ENCODE measurements at regions not wholly inside any gene's neighbourhood (a gene's known extent, or its start where the extent isn't known, plus 50 kb on each side); places are given as distances from the start of the nearest gene placed in this dataset.
"Not testable (repeated sequence)": the region's sequence is repeated elsewhere in the genome, so short reads cannot be mapped to it uniquely, and the experiment has no call there.

DNA sequence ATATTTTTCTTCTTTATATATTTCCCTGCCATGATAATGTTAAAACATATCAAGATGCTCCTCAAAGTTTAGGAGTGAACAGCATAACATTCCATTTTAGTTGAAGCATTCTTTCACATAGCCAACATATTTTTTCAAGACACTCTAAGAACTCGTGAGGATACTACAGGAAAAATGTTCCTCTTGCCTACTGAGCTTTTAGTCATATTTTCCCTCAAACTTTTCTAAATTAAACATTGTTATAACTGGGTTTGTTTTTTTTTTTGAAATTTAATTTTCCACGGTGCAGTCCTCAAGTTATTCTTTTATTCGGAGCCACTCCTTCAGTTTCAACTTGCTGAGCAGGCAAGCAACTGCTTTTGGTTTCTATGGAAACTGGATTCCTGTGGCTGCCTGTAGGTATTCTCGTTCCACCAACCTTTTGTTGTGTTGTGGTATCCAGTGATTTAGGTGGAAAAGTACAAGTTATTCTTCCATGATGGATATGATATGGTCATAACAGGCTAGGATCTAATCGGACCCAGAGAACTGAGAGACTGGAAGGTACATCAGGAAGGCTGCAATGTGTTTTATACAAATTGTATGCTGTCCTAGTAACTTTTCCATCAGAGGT lies 248.0 kb downstream of the TRIML1 start:
- no peaks in the 10 kb centered on the region for H3K4me1 ChIP-seq
- TF ChIP-seq, protein P1, sequence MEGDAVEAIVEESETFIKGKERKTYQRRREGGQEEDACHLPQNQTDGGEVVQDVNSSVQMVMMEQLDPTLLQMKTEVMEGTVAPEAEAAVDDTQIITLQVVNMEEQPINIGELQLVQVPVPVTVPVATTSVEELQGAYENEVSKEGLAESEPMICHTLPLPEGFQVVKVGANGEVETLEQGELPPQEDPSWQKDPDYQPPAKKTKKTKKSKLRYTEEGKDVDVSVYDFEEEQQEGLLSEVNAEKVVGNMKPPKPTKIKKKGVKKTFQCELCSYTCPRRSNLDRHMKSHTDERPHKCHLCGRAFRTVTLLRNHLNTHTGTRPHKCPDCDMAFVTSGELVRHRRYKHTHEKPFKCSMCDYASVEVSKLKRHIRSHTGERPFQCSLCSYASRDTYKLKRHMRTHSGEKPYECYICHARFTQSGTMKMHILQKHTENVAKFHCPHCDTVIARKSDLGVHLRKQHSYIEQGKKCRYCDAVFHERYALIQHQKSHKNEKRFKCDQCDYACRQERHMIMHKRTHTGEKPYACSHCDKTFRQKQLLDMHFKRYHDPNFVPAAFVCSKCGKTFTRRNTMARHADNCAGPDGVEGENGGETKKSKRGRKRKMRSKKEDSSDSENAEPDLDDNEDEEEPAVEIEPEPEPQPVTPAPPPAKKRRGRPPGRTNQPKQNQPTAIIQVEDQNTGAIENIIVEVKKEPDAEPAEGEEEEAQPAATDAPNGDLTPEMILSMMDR (IDR thresholded peaks at IDR 0.05), result no peak
- TF ChIP-seq EP300 (IDR thresholded peaks at IDR 0.05) (no peak), POLR2AphosphoS5 (IDR thresholded peaks at IDR 0.05) (no peak), POLR2A (IDR thresholded peaks at IDR 0.05) (no peak)
- 27% methylated on average over 5 of the region's 5 CpGs for WGBS
- DNase-seq (ENCODE audit: low spot score in 2 of 2), result no peak
- H3K4me3 ChIP-seq, result no peak overlapping the region
- H3K27me3 ChIP-seq, result no peaks in the 10 kb centered on the region
- H3K27ac ChIP-seq, result no peak overlapping the region
- no peaks in the 10 kb centered on the region for H3K9me3 ChIP-seq
- H3K36me3 ChIP-seq, result no peaks in the 10 kb centered on the region

DNA sequence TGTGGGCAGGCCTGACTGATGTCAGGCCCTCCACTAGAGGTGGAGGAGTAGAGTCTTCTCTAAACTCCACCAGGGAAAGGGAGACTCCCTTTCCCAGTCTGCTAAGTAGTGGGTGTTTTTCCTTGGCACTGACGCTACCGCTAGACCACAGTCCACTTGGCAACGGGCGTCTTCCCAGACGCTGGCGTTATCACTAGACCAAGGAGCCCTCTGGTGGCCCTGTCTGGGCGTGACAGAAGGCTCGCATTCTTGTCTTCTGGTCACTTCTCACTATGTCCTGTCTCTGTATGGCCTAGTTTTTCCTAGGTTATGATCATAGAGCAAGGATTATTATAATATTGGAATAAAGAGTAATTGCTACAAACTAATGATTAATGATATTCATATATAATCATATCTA lies 252.1 kb downstream of the TRIML1 start:
- DNase-seq (ENCODE audit: low spot score in 2 of 2); H3K4me3 ChIP-seq; H3K27me3 ChIP-seq; H3K27ac ChIP-seq; H3K9me3 ChIP-seq; H3K4me1 ChIP-seq; H3K36me3 ChIP-seq: not testable (repeated sequence)
- 92% methylated on average over 8 of the region's 8 CpGs for WGBS

DNA sequence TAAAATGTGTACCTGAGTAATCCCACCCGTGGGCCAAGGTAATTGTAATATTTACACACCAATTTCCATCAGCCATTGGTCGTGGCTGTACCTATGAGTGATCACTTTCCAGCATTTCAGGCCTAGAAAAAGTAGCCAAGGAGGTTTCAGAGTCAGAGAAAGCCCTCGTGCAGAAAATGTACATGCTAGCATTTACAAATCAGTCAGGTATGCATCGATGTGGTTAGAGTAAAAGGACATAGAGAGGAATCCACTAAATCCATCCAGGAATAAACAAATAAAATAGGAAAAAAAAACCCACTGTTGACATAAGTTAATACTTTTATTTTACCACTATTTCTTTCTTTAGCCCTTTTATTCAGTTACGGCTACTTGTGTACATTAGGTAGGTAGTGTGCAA lies 256.8 kb downstream of the TRIML1 start:
- Histone ChIP-seq H3K9me3 (no peaks in the 10 kb centered on the region), H3K4me3 (no peak overlapping the region), H3K27ac (no peak overlapping the region), H3K27me3 (no peaks in the 10 kb centered on the region), H3K36me3 (no peaks in the 10 kb centered on the region), H3K4me1 (no peaks in the 10 kb centered on the region)
- WGBS, result 77% methylated on average over 5 of the region's 5 CpGs
- TF ChIP-seq, protein P1 (IDR thresholded peaks at IDR 0.05), result no peak
- TF ChIP-seq EP300 (IDR thresholded peaks at IDR 0.05) (no peak), POLR2AphosphoS5 (IDR thresholded peaks at IDR 0.05) (no peak), POLR2A (IDR thresholded peaks at IDR 0.05) (no peak)
- DNase-seq (ENCODE audit: low spot score in 2 of 2), result no peak

GRCh38 chr4:188399834-188400233 lies 260.6 kb downstream of the TRIML1 start:
- 39% methylated on average over 6 of the region's 6 CpGs for WGBS
- Histone ChIP-seq H3K27me3 (no peaks in the 10 kb centered on the region), H3K27ac (no peak overlapping the region), H3K36me3 (no peaks in the 10 kb centered on the region), H3K4me3 (no peak overlapping the region), H3K4me1 (no peaks in the 10 kb centered on the region), H3K9me3 (no peaks in the 10 kb centered on the region)
- TF ChIP-seq POLR2AphosphoS5 (IDR thresholded peaks at IDR 0.05) (no peak), POLR2A (IDR thresholded peaks at IDR 0.05) (no peak), EP300 (IDR thresholded peaks at IDR 0.05) (no peak)
- TF ChIP-seq, protein P1 (IDR thresholded peaks at IDR 0.05), result no peak
- DNase-seq (ENCODE audit: low spot score in 2 of 2), result no peak

DNA sequence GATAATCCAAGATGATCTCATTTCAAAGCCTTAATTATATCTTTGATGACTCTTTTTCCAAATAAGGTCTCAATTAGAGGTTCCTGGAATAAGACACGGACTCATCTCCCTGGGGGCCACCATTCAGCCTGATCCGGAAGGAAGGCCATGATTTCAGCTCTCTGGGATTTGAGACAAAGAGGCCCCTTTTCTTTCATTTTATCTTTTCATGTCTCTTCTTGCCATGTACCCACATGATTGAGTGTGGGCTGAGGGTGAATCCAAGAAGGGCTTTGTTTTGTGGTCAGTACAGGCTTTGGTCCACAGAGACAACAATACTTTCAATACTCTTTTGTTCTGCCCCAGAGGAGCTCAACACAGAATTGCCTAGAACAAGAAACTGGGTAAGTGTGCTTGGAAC lies 261.2 kb downstream of the TRIML1 start:
- Histone ChIP-seq H3K4me1 (no peaks in the 10 kb centered on the region), H3K9me3 (no peaks in the 10 kb centered on the region), H3K27me3 (no peaks in the 10 kb centered on the region), H3K27ac (no peak overlapping the region), H3K36me3 (no peaks in the 10 kb centered on the region), H3K4me3 (no peak overlapping the region)
- TF ChIP-seq, protein P1 (IDR thresholded peaks at IDR 0.05), result no peak
- no peak for TF ChIP-seq POLR2A (IDR thresholded peaks at IDR 0.05)
- no peak for TF ChIP-seq POLR2AphosphoS5 (IDR thresholded peaks at IDR 0.05)
- no peak for TF ChIP-seq EP300 (IDR thresholded peaks at IDR 0.05)
- 27% methylated on average over 2 of the region's 2 CpGs for WGBS
- DNase-seq (ENCODE audit: low spot score in 2 of 2), result no peak

- TF ChIP-seq, protein P1 (IDR thresholded peaks at IDR 0.05), result no peak
- Histone ChIP-seq H3K4me3 (no peak overlapping the region), H3K27ac (no peak overlapping the region), H3K4me1 (no peaks in the 10 kb centered on the region), H3K36me3 (no peaks in the 10 kb centered on the region), H3K27me3 (no peaks in the 10 kb centered on the region), H3K9me3 (no peaks in the 10 kb centered on the region)
- no peak for DNase-seq (ENCODE audit: low spot score in 2 of 2)
- 79% methylated on average over 6 of the region's 6 CpGs for WGBS
Observed at GRCh38 chr4:188403272-188403671, 264.0 kb downstream of the TRIML1 start.

DNA sequence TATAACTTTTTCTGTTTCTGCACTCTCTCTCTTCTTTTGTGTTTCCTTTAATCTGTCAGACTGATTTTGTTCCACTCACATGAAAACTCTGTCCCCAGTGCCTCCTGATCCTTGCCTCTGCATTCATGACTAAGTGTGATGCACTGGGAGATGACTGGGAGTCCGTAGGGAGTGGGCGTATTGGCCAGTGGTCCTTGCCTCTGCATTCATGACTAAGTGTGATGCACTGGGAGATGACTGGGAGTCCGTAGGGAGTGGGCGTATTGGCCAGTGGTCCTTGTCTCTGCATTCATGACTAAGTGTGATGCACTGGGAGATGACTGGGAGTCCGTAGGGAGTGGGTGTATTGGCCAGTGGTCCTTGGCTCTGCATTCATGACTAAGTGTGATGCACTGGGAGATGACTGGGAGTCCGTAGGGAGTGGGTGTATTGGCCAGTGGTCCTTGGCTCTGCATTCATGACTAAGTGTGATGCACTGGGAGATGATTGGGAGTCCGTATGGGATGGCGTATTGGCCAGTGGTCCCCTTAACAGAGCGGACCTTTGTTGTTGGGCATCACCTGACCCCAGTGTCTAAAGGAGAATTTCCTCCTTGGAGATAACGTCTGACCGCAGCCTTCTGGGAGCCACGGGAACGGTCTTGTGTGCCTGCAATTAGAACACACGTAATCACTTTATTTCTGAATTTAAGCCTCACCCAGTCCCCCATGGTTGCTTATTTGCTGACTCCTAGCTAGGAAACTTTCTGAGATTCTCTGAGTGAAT lies 266.0 kb downstream of the TRIML1 start:
- H3K27me3 ChIP-seq; H3K27ac ChIP-seq; DNase-seq (ENCODE audit: low spot score in 2 of 2); H3K4me3 ChIP-seq; H3K4me1 ChIP-seq; H3K36me3 ChIP-seq; H3K9me3 ChIP-seq: not testable (repeated sequence)
- 83% methylated on average over 14 of the region's 14 CpGs for WGBS
